Cardiac fibroblast (primary cell): ENCODE measurements at regions not wholly inside any gene's neighbourhood (a gene's known extent, or its start where the extent isn't known, plus 50 kb on each side); places are given as distances from the start of the nearest gene placed in this dataset.

Experiments used
- DNase-seq, 2 donors: peaks; one replicate each; pipeline versions ENCODE4 v3.0.0 to v3.0.0-alpha.2; 2010; ENCODE audit warnings: low read depth in 2 of 2
- H3K4me3 ChIP-seq, 2 donors: replicated peaks in 1 of 2; 1 replicate in 1 of 2; 2 replicates in 1 of 2; pipeline ENCODE4 v1.5.1; 2011; ENCODE audit warnings: low read depth in 2 of 2, low read length in 2 of 2, mild to moderate bottlenecking in 2 of 2, moderate library complexity in 1 of 2
- CTCF ChIP-seq: IDR thresholded peaks from one replicate; pipeline ENCODE4 v1.5.1; 2011; ENCODE audit warnings: low read depth, mild to moderate bottlenecking, low read length, inconsistent platforms

DNA sequence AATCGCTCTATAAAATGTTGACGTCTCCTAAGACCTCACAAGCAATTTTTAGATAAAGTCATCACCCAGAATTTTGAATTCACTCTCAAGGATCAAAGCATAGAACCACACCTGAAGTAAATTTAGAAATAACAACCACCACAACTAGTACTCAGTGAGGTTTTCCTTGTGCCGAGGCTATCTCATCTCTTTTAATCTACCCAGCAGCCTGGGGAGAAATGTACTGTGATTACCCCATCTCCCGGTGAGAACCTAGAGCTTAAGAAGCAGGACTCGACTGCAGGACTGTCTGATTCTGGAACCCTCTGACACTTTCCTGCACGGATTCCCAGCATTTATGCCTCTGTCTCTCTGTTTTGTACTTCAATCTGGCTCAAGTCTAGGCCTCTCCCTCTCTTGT lies 180.9 kb upstream of the PLXNC1 start:
- no peak for TF ChIP-seq CTCF
- no peak overlapping the region for H3K4me3 ChIP-seq
- DNase-seq, result no peak

DNA sequence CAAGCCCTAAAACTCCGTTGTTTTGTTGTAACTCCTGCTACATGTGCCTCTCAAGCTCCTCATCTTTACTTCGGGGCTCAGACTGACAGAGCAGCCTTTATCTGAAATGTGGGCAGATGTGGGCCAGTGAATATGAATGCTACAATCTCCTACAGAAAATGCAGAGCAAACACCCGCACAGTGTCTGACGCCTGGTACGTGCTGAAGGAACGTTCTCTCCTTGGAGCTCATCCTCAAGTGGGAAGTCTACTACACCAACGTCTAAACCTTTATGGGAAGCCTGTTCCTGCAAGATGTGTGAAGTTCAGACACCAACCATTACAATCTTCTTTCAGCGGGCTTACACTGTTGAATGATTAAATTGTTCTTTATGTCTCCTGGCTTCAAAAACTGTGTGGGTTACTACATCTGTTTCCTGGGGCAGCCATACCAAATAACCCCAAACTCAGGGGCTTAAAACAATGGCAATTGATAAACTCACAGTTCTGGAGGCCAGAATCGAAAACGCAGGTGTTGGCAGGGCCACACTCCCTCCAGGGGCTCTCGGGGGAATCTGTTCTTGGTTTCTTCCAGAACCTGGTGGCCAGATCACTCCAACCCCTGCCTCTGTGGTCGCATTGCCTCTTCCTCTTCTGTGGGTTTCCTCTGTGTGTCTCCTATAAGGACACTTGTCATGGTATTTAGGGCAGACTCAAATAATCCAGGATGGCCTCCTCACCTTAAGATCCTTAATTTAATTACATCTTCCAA lies 179.7 kb upstream of the PLXNC1 start:
- no peak for DNase-seq
- TF ChIP-seq CTCF, result no peak
- no peak overlapping the region for H3K4me3 ChIP-seq

DNA sequence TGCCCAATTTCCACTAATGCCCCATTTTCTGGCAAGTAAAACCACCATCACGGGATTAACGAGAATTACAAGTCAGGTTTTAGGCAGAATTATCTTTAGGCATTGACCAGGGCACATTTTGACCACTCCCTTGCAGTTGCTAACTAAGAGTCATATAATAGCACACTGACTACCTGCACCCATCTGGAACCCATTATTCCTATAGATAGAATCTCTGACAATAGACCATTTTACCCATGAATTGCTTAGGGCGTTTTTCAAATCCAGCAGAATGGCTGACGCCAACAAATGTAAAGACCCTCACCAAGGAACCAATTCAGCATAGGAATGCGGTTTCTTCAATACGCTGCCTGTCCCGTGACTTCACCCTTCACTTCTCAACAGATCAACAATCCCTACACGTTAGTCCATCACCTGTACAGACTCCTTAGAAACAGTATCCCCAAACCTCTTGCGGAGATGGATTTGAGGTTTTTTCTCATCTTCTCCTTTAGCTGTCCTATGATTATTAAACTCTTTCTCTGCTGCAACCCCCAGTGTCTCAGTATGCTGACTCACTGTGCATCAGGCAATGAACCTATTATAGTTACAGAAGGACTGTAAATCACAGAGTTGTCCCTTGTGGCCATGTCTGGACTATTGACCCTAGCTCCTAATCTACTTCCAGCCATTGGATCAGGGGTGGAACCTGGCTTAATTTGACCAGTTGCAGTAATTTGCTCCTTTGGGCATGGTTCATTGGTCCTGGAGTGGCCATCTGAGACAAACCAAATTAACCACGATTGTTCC lies 177.3 kb upstream of the PLXNC1 start:
- TF ChIP-seq CTCF, result no peak
- no peak overlapping the region for H3K4me3 ChIP-seq
- DNase-seq, result peak in 1 of 2 donors; percentile 25

- no peak for TF ChIP-seq CTCF
- no peak overlapping the region for H3K4me3 ChIP-seq
- peak; percentile 59 to 82 for DNase-seq
Observed at GRCh38 chr12:93972411-93973208, 175.8 kb upstream of the PLXNC1 start.

DNA sequence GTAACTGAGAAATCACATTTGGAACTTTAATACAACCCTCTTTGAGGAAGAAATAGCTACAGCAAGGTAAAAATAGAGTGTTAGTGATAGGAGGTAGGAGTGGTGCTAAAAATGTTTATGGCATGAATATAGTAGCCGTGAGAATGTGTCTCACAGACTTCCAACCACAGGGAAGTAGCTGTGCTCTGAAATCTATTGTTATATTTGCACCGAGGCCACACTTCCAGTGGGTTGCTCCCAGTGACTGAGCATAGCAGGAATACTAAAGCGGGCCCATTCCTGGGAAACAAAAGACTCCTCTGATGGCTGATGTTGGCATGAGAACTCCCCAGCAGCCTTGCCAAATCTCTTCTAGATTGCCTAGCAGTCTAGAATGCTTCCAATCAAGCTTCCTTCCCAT lies 174.1 kb upstream of the PLXNC1 start:
- no peak overlapping the region for H3K4me3 ChIP-seq
- no peak for TF ChIP-seq CTCF
- no peak for DNase-seq

- no peak for DNase-seq
- H3K4me3 ChIP-seq, result no peak overlapping the region
- TF ChIP-seq CTCF, result no peak
Observed at GRCh38 chr12:93976024-93976423, 172.4 kb upstream of the PLXNC1 start.
